ENCODE measurements at regions not wholly inside any gene's neighbourhood (a gene's known extent, or its start where the extent isn't known, plus 50 kb on each side); places are given as distances from the start of the nearest gene placed in this dataset.

- Mint-ChIP-seq H3K4me1 (ENCODE audit: low read depth) (peaks cover 17% of the 10 kb centered on the region), H3K27ac (no peak overlapping the region), H3K27me3 (no peaks in the 10 kb centered on the region), H3K4me3 (ENCODE audit: low read depth) (no peak overlapping the region), H3K36me3 (ENCODE audit: insufficient read depth) (no peaks in the 10 kb centered on the region), H3K9me3 (ENCODE audit: low read depth) (no peaks in the 10 kb centered on the region)
- TF ChIP-seq CTCF (IDR thresholded peaks at IDR 0.05; ENCODE audit: unreplicated experiment) = peak; percentile 28
- DNase-seq (ENCODE audit: low spot score, unreplicated experiment) = no peak
These were observed 129.4 kb downstream of the PCDH20 start for GRCh38 chr13:61286148-61286745.

- no peaks in the 10 kb centered on the region for H3K27me3 Mint-ChIP-seq
- no peak overlapping the region for H3K4me3 Mint-ChIP-seq (ENCODE audit: low read depth)
- H3K4me1 Mint-ChIP-seq (ENCODE audit: low read depth) = no peaks in the 10 kb centered on the region
- TF ChIP-seq CTCF (IDR thresholded peaks at IDR 0.05; ENCODE audit: unreplicated experiment) = no peak
- peaks cover 3% of the 10 kb centered on the region for H3K36me3 Mint-ChIP-seq (ENCODE audit: insufficient read depth)
- H3K27ac Mint-ChIP-seq = no peak overlapping the region
- H3K9me3 Mint-ChIP-seq (ENCODE audit: low read depth) = peaks cover 11% of the 10 kb centered on the region
- no peak for DNase-seq (ENCODE audit: low spot score, unreplicated experiment)
These were observed 137.9 kb downstream of the PCDH20 start for GRCh38 chr13:61277586-61278276.

- H3K4me1 Mint-ChIP-seq (ENCODE audit: low read depth) = no peaks in the 10 kb centered on the region
- no peak overlapping the region for H3K27ac Mint-ChIP-seq
- no peaks in the 10 kb centered on the region for H3K27me3 Mint-ChIP-seq
- no peak for TF ChIP-seq CTCF (IDR thresholded peaks at IDR 0.05; ENCODE audit: unreplicated experiment)
- DNase-seq (ENCODE audit: low spot score, unreplicated experiment) = no peak
- H3K4me3 Mint-ChIP-seq (ENCODE audit: low read depth) = no peak overlapping the region
- H3K36me3 Mint-ChIP-seq (ENCODE audit: insufficient read depth) = peaks cover 3% of the 10 kb centered on the region
- peaks cover 11% of the 10 kb centered on the region for H3K9me3 Mint-ChIP-seq (ENCODE audit: low read depth)
These were observed 138.6 kb downstream of the PCDH20 start for GRCh38 chr13:61277088-61277487.

GRCh38 chr13:61276401-61276800 is 139.2 kb downstream of the PCDH20 start:
- H3K9me3 Mint-ChIP-seq (ENCODE audit: low read depth) = peaks cover 12% of the 10 kb centered on the region
- no peak overlapping the region for H3K27ac Mint-ChIP-seq
- H3K27me3 Mint-ChIP-seq = no peaks in the 10 kb centered on the region
- no peak overlapping the region for H3K4me3 Mint-ChIP-seq (ENCODE audit: low read depth)
- no peaks in the 10 kb centered on the region for H3K4me1 Mint-ChIP-seq (ENCODE audit: low read depth)
- DNase-seq (ENCODE audit: low spot score, unreplicated experiment) = no peak
- no peak for TF ChIP-seq CTCF (IDR thresholded peaks at IDR 0.05; ENCODE audit: unreplicated experiment)
- peaks cover 3% of the 10 kb centered on the region for H3K36me3 Mint-ChIP-seq (ENCODE audit: insufficient read depth)

- peaks cover 15% of the 10 kb centered on the region for H3K9me3 Mint-ChIP-seq (ENCODE audit: low read depth)
These were observed 139.9 kb downstream of the PCDH20 start for GRCh38 chr13:61275736-61276135.

More at GRCh38 chr13:61275736-61276135, 139.9 kb downstream of the PCDH20 start:
- no peak for DNase-seq (ENCODE audit: low spot score, unreplicated experiment)
- TF ChIP-seq CTCF (IDR thresholded peaks at IDR 0.05; ENCODE audit: unreplicated experiment) = no peak
- H3K4me3 Mint-ChIP-seq (ENCODE audit: low read depth) = no peak overlapping the region
- H3K27ac Mint-ChIP-seq = no peak overlapping the region
- peaks cover 3% of the 10 kb centered on the region for H3K36me3 Mint-ChIP-seq (ENCODE audit: insufficient read depth)
- no peaks in the 10 kb centered on the region for H3K4me1 Mint-ChIP-seq (ENCODE audit: low read depth)
- no peaks in the 10 kb centered on the region for H3K27me3 Mint-ChIP-seq

Measured in progenitor cell of endocrine pancreas (in vitro differentiated cells).